ENCODE measurements at regions not wholly inside any gene's neighbourhood (a gene's known extent, or its start where the extent isn't known, plus 50 kb on each side); places are given as distances from the start of the nearest gene placed in this dataset.

DNA sequence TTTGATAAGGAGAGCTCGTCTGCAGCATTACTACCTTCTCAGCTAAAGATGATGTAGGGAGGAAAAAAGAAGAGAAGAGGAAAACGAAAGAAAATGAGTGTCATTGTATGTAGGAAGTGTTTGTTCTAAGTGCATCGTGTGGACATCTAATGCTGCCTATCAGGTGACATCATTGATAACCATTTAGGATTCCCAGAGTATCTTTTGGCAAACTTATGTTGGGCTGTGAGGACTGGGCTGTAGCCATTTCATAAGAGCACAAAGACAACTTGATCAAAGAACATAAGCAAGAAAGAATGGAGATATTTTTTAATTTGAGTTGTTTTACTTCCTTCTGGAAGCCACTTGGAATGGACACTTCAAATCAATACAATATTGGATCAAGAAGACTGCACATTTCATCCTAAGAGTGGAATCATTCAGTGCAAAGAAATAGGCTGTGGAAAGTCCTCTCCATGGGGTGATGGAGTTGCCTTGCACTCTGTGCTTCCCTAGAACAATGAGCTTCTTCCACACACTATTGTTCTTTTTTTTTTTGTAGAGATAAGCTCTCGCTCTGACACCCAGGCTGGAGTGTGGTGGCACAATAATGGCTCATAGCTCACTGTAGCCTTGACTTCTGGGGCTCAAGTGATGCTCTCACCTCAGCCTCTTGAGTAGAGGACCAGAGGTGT is 52.4 kb upstream of the UBL3 start:
- Histone ChIP-seq H3K27ac (ENCODE audit: low read depth in 2 of 2, low read length in 1 of 2) (peak overlapping the region in 1 of 2 experiments; percentile 51; a peak in 1 of 4 replicates), H3K9ac (no peak overlapping the region), H3K9me2 (no peaks in the 10 kb centered on the region), H3K4me3 (ENCODE audit: low read depth in 2 of 2, low read length in 1 of 2) (no peak overlapping the region), H3K36me3 (replicated peaks in 1 of 2; ENCODE audit: control insufficient read depth in 1 of 2, insufficient read depth in 2 of 2, low read length in 1 of 2) (no peaks in the 10 kb centered on the region), H3K27me3 (ENCODE audit: insufficient read depth) (no peaks in the 10 kb centered on the region), H4K20me1 (ENCODE audit: insufficient read depth) (no peaks in the 10 kb centered on the region), H3K4me2 (peak overlapping the region; percentile 54), H2AFZ (ENCODE audit: low read depth) (no peak overlapping the region), H3K79me2 (ENCODE audit: insufficient read depth) (no peaks in the 10 kb centered on the region), H3K9me3 (0 out of 2 replicates have a peak, but pooled peaks cover 2% of the 10 kb centered on the region), H3K4me1 (ENCODE audit: control insufficient read depth in 1 of 2, insufficient read depth in 2 of 2, low read depth in 1 of 2, low read length in 1 of 2) (peaks cover 6 to 8% of the 10 kb centered on the region in 2 experiments; a peak in 2 of 4 replicates), H3F3A (replicated peaks; ENCODE audit: insufficient read depth) (no peaks in the 10 kb centered on the region)
- ChIA-PET CTCF (interaction anchor here (0.7 to 1.5 kb wide), 4 partner anchors 21 to 470 kb away, joined by 3 read pairs; no protein-coding TSS in a partner anchor), POLR2A (no interaction called here)
- TF ChIP-seq REST (IDR thresholded peaks at IDR 0.05; ENCODE audit: low read depth, low read length) (no peak), EZH2phosphoT487 (IDR thresholded peaks at IDR 0.05; ENCODE audit: borderline replicate concordance, low read depth) (no peak), FOSL2 (IDR thresholded peaks at IDR 0.05; ENCODE audit: borderline replicate concordance, low read depth) (no peak), CTCF (IDR thresholded peaks at IDR 0.05) (no peak), SMC3 (IDR thresholded peaks at IDR 0.05; ENCODE audit: low read depth, low read length) (no peak), GABPA (IDR thresholded peaks at IDR 0.05; ENCODE audit: low read depth) (no peak)
- 71% methylated on average over 4 of the region's 4 CpGs for WGBS (ENCODE audit: low lambda C conversion rate)
- DNase-seq = no peak

DNA sequence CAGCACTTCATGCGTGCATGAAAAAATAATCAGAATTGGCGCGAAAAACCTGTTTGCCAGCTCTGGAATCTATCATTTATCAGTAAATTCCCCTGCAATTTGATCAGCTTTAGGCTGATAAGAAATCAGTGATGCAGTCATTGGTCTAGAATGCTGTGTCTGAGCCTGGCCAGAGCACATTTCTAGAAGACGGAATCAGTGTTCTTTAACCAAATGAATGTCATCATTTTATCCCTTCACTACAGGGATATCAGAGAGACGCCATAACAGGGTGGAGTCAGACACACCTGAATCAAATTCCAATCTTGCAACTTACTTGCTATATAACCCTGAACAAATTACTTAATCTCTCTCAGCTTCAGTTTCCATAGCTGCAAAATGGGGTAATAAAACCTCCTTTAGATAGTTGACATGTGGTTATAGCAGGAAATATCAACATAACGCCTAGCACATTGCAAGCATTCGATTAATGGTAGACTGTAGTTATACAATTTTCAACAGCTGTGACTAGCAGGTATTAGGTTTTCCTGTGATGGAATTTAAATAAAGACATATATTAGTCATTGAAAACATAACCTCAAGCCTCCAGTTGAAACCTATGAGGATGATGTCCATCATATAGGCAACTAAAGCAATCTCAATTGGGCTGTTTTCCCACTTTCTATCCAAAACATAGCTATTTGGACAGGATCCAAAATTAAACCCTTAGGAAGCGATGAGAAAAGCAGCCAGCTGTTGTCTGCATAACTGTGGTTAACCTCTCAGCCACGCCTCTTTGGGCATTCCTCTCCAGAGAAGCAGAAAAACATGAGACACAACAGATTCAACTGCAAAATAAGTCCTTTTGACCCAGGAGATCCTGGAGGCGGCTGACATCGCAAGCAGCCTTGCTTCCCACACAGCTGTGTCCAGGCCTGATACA is 51.6 kb upstream of the UBL3 start:
- 62% methylated on average over 11 of the region's 11 CpGs for WGBS (ENCODE audit: low lambda C conversion rate)
- Histone ChIP-seq H3K27ac (ENCODE audit: low read depth in 2 of 2, low read length in 1 of 2) (peak overlapping the region in 1 of 2 experiments; percentile 51; a peak in 1 of 4 replicates), H3F3A (replicated peaks; ENCODE audit: insufficient read depth) (no peaks in the 10 kb centered on the region), H3K4me1 (ENCODE audit: control insufficient read depth in 1 of 2, insufficient read depth in 2 of 2, low read depth in 1 of 2, low read length in 1 of 2) (peaks cover 6 to 10% of the 10 kb centered on the region in 2 experiments; a peak in 2 of 4 replicates), H3K36me3 (replicated peaks in 1 of 2; ENCODE audit: control insufficient read depth in 1 of 2, insufficient read depth in 2 of 2, low read length in 1 of 2) (no peaks in the 10 kb centered on the region), H3K4me3 (ENCODE audit: low read depth in 2 of 2, low read length in 1 of 2) (no peak overlapping the region), H3K9me3 (0 out of 2 replicates have a peak, but pooled peaks cover 2% of the 10 kb centered on the region), H3K79me2 (ENCODE audit: insufficient read depth) (no peaks in the 10 kb centered on the region), H3K27me3 (ENCODE audit: insufficient read depth) (no peaks in the 10 kb centered on the region), H4K20me1 (ENCODE audit: insufficient read depth) (no peaks in the 10 kb centered on the region), H3K9ac (no peak overlapping the region), H3K9me2 (no peaks in the 10 kb centered on the region), H2AFZ (ENCODE audit: low read depth) (no peak overlapping the region), H3K4me2 (peak overlapping the region; percentile 54)
- POLR2A ChIA-PET = no interaction called here
- CTCF ChIA-PET = interaction anchor here (0.6 to 1.5 kb wide), 3 partner anchors 9 to 394 kb away, joined by 3 read pairs; no protein-coding TSS in a partner anchor
- DNase-seq = no peak
- TF ChIP-seq GATA2 (CRISPR knock-in tag; IDR thresholded peaks at IDR 0.05) (peak; percentile 31; the same call in 1 of the 2 replicates), ZBTB33 (IDR thresholded peaks at IDR 0.05; ENCODE audit: borderline replicate concordance, low read depth) (0 out of 2 replicates have a peak, but pooled peaks have one; percentile 34), POLR2AphosphoS5 (IDR thresholded peaks at IDR 0.05; ENCODE audit: low read depth, low read length) (peak; percentile 56; the same call in 1 of the 2 replicates), JUND (IDR thresholded peaks at IDR 0.05) (peak; percentile 40; the same call in 1 of the 2 replicates), SMC3 (IDR thresholded peaks at IDR 0.05; ENCODE audit: low read depth, low read length) (no peak), SIN3A (IDR thresholded peaks at IDR 0.05; ENCODE audit: borderline replicate concordance, low read depth, low read length) (no peak), RXRA (IDR thresholded peaks at IDR 0.05; ENCODE audit: borderline replicate concordance, low read depth) (peak; percentile 71; the same call in 1 of the 2 replicates), EP300 (IDR thresholded peaks at IDR 0.05; ENCODE audit: borderline replicate concordance in 1 of 2, low read depth in 1 of 2, low read length in 1 of 2) (peak in 1 of 2 experiments; percentile 45; a peak in 1 of 4 replicates), TCF12 (IDR thresholded peaks at IDR 0.05) (peak; percentile 90), MAX (IDR thresholded peaks at IDR 0.05; ENCODE audit: low read depth) (peak; percentile 40; the same call in 1 of the 2 replicates), FOSL2 (IDR thresholded peaks at IDR 0.05; ENCODE audit: borderline replicate concordance, low read depth) (peak; percentile 23; the same call in 1 of the 2 replicates)

Data from SK-N-SH (cell line).